ENCODE measurements at regions not wholly inside any gene's neighbourhood (a gene's known extent, or its start where the extent isn't known, plus 50 kb on each side); places are given as distances from the start of the nearest gene placed in this dataset.
A peak's percentile ranks its signal among the peaks of the same experiment; 100 is the strongest.

GRCh38 chr21:16070207-16070651 is 340.4 kb downstream of the USP25 start:
- H3K4me3 ChIP-seq = no peak overlapping the region
- TF ChIP-seq POLR2A (IDR thresholded peaks at IDR 0.05) (no peak), CTCF (IDR thresholded peaks at IDR 0.05) (no peak)
- intact Hi-C loops (cut with DNase I) = loop anchor here in 3 of 10 donors (10.0 kb wide), 3 partner anchors 975 to 1195 kb away; no protein-coding TSS in a partner anchor

GRCh38 chr21:16071092-16071491 is 341.3 kb downstream of the USP25 start:
- Histone ChIP-seq H3K9me3 (no peaks in the 10 kb centered on the region), H3K4me1 (no peaks in the 10 kb centered on the region), H3K36me3 (no peaks in the 10 kb centered on the region), H3K4me3 (peak overlapping the region in 4 of 12 donors; percentile 11 to 24 (median 22)), H3K27me3 (no peaks in the 10 kb centered on the region), H3K27ac (no peak overlapping the region)
- intact Hi-C loops (cut with DNase I) = loop anchor here in 3 of 10 donors (10.0 kb wide), 3 partner anchors 974 to 1194 kb away; no protein-coding TSS in a partner anchor
- WGBS, 4 donors = 71 to 77% (median 76%) methylated on average over 9 of the region's 9 CpGs
- ATAC-seq (no peak), DNase-seq (peak in 1 of 5 donors; percentile 21)
- TF ChIP-seq POLR2A (IDR thresholded peaks at IDR 0.05) (no peak), CTCF (IDR thresholded peaks at IDR 0.05) (no peak)

More at GRCh38 chr21:16070207-16070651, 340.4 kb downstream of the USP25 start:
- no peak for ATAC-seq
- Histone ChIP-seq H3K9me3 (peaks cover 0 to 7% (median 0%) of the 10 kb centered on the region in 12 donors), H3K27ac (no peak overlapping the region), H3K36me3 (no peaks in the 10 kb centered on the region), H3K4me1 (no peaks in the 10 kb centered on the region), H3K27me3 (no peaks in the 10 kb centered on the region)
- WGBS, 4 donors = 87 to 90% (median 88%) methylated on average over 7 of the region's 7 CpGs
- DNase-seq = no peak

GRCh38 chr21:16071761-16072160 is 342.0 kb downstream of the USP25 start:
- Histone ChIP-seq H3K36me3 (no peaks in the 10 kb centered on the region), H3K4me3 (no peak overlapping the region), H3K27me3 (no peaks in the 10 kb centered on the region), H3K27ac (no peak overlapping the region), H3K9me3 (no peaks in the 10 kb centered on the region), H3K4me1 (no peaks in the 10 kb centered on the region)
- TF ChIP-seq POLR2A (IDR thresholded peaks at IDR 0.05) (no peak), CTCF (IDR thresholded peaks at IDR 0.05) (no peak)
- 66 to 69% (median 68%) methylated on average over 2 of the region's 2 CpGs for WGBS, 4 donors
- ATAC-seq = no peak
- intact Hi-C loops (cut with DNase I) = loop anchor here in 3 of 10 donors (10.0 kb wide), 3 partner anchors 973 to 1193 kb away; no protein-coding TSS in a partner anchor
- no peak for DNase-seq

GRCh38 chr21:16072221-16072620 is 342.4 kb downstream of the USP25 start:
- ATAC-seq (no peak), DNase-seq (no peak)
- intact Hi-C loops (cut with DNase I) = loop anchor here in 3 of 10 donors (10.0 kb wide), 3 partner anchors 973 to 1193 kb away; no protein-coding TSS in a partner anchor
- H3K4me1 ChIP-seq = no peaks in the 10 kb centered on the region
- H3K27me3 ChIP-seq = no peaks in the 10 kb centered on the region
- no peak overlapping the region for H3K27ac ChIP-seq
- H3K4me3 ChIP-seq = no peak overlapping the region
- no peaks in the 10 kb centered on the region for H3K36me3 ChIP-seq
- TF ChIP-seq CTCF (IDR thresholded peaks at IDR 0.05) = no peak
- no peak for TF ChIP-seq POLR2A (IDR thresholded peaks at IDR 0.05)
- H3K9me3 ChIP-seq = no peaks in the 10 kb centered on the region
- WGBS, 4 donors = 92 to 94% (median 93%) methylated on average over 3 of the region's 3 CpGs

Data from heart left ventricle (tissue), 16 donors.